NCI-H2196 (cell line): ENCODE measurements at regions not wholly inside any gene's neighbourhood (a gene's known extent, or its start where the extent isn't known, plus 50 kb on each side); places are given as distances from the start of the nearest gene placed in this dataset.

Source experiments
- DNase-seq: peaks from one replicate; lab custom pipeline; 2025; ENCODE audit not compliant: unreplicated experiment; lab: John Stamatoyannopoulos, UW

GRCh38 chr1:244219149-244219548 lies 168.1 kb downstream of the ZBTB18 start:
- DNase-seq, result no peak

GRCh38 chr1:244219802-244220201 lies 168.7 kb downstream of the ZBTB18 start:
- DNase-seq, result no peak

- DNase-seq, result no peak
These were observed 169.3 kb downstream of the ZBTB18 start for GRCh38 chr1:244220410-244220809.

- no peak for DNase-seq
These were observed 170.9 kb downstream of the ZBTB18 start for GRCh38 chr1:244221991-244222390.

- DNase-seq, result no peak
These were observed 173.7 kb downstream of the ZBTB18 start for GRCh38 chr1:244224487-244225430.

- DNase-seq, result no peak
These were observed 175.4 kb downstream of the ZBTB18 start for GRCh38 chr1:244226435-244226834.

- no peak for DNase-seq
These were observed 179.4 kb downstream of the ZBTB18 start for GRCh38 chr1:244230470-244230869.

GRCh38 chr1:244231193-244231571 lies 180.1 kb downstream of the ZBTB18 start:
- DNase-seq, result no peak

GRCh38 chr1:244231572-244232315 lies 180.7 kb downstream of the ZBTB18 start:
- peak; percentile 67 for DNase-seq

- DNase-seq, result no peak
These were observed 183.0 kb downstream of the ZBTB18 start for GRCh38 chr1:244234009-244234643.

- DNase-seq, result no peak
These were observed 184.1 kb downstream of the ZBTB18 start for GRCh38 chr1:244235157-244235556.

GRCh38 chr1:244236101-244236500 lies 185.0 kb downstream of the ZBTB18 start:
- no peak for DNase-seq

- DNase-seq, result no peak
These were observed 185.6 kb downstream of the ZBTB18 start for GRCh38 chr1:244236721-244237120.

GRCh38 chr1:244237445-244237844 lies 186.4 kb downstream of the ZBTB18 start:
- no peak for DNase-seq

- DNase-seq, result peak; percentile 52
These were observed 188.2 kb downstream of the ZBTB18 start for GRCh38 chr1:244239261-244239770.

- no peak for DNase-seq
These were observed 190.4 kb downstream of the ZBTB18 start for GRCh38 chr1:244241438-244241837.

GRCh38 chr1:244242446-244242845 lies 191.4 kb downstream of the ZBTB18 start:
- no peak for DNase-seq

- DNase-seq, result no peak
These were observed 195.3 kb downstream of the ZBTB18 start for GRCh38 chr1:244246334-244246733.

- DNase-seq, result no peak
These were observed 197.3 kb downstream of the ZBTB18 start for GRCh38 chr1:244248426-244248825.

GRCh38 chr1:244252211-244252610 lies 199.5 kb downstream of the ADSS2 start:
- no peak for DNase-seq

GRCh38 chr1:244254467-244254866 lies 197.2 kb downstream of the ADSS2 start:
- DNase-seq, result no peak
